ENCODE measurements at regions not wholly inside any gene's neighbourhood (a gene's known extent, or its start where the extent isn't known, plus 50 kb on each side); places are given as distances from the start of the nearest gene placed in this dataset.

DNA sequence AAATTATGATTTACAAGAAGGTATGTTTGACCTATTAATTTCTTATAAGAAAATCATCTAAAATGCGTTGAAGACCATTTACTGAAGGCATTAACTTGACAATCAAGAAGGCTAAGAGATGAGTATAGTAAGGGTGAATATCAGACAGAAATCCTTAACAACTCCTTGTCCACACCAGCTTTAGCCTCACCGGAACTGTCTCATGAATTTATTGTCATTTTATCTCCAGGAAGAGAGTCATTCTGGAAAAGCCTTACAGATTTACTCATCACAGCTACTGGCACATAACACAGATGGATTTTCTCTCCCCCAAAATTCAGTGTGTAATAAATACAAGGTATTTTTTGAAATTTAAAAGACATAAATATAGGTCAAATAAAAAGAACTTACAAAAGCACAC, 129.4 kb upstream of the LSM8 start:
- in situ Hi-C loops (cut with HindIII; ENCODE audit: low pct_unique_long_range_greater_than_20kb, low sequenced_read_pairs): no loop called here
- DNase-seq (ENCODE audit: low read depth): no peak

- no peak for DNase-seq (ENCODE audit: low read depth)
- in situ Hi-C loops (cut with HindIII; ENCODE audit: low pct_unique_long_range_greater_than_20kb, low sequenced_read_pairs): no loop called here
These were observed 128.3 kb upstream of the LSM8 start for GRCh38 chr7:118055647-118056046.

DNA sequence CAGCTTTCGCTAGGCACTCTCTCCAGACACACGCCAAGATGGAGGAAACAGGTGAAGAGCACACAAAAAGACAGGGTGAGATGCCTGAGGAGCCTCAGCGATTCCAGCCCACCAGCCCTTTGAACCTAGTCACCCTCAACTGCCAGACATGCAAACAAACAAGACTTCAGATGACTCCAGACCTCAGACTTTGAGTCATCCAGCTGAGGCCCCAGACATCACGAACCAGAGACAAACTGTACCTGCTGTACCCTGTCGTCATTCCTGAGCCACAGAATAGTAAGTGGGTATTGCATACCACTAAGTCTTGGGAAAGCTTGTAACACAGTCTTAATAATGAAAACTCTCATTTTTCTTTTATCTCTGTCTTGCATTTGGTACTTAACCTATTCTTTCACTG, 126.6 kb upstream of the LSM8 start:
- peak; percentile 24 for DNase-seq (ENCODE audit: low read depth)
- in situ Hi-C loops (cut with HindIII; ENCODE audit: low pct_unique_long_range_greater_than_20kb, low sequenced_read_pairs): no loop called here

GRCh38 chr7:118059209-118059608, 124.8 kb upstream of the LSM8 start:
- no peak for DNase-seq (ENCODE audit: low read depth)
- in situ Hi-C loops (cut with HindIII; ENCODE audit: low pct_unique_long_range_greater_than_20kb, low sequenced_read_pairs): no loop called here

DNA sequence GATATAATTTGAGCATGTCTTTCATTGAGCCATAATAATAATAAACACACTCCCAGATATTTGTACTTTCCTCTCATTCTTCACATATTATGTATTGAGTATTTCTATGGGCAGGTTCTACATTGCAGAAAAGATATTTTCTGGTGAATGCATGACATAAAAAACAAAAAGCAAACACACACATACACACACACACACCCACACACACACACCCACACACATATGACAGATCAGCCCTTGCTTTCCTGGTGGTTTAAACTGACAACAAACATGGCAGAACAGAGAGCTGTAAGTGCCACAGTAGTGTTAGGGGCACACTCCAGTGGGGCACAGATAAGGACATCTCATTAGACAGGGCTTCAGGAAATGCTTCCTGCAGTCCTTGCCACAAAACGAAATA, 123.3 kb upstream of the LSM8 start:
- in situ Hi-C loops (cut with HindIII; ENCODE audit: low pct_unique_long_range_greater_than_20kb, low sequenced_read_pairs): no loop called here
- DNase-seq (ENCODE audit: low read depth): no peak

DNA sequence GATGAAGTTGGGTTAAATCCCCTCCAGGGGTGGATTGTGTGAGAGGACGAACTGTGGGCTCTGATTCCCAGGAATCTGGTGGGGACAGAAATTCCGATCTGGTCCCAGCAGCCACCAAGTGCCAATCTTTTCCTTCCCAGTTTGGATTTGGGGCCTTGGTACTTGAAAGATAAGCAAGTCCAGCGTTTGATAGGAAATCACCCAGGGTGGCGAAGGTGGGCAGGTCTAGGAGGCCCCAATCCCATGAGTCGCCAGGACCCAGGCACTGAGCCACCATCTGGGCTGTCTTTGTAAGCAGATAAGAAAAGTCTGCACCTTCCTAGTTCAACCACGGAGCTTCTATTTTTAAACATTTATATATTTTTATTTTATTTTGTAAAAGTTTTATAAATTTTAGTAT, 122.6 kb upstream of the LSM8 start:
- in situ Hi-C loops (cut with HindIII; ENCODE audit: low pct_unique_long_range_greater_than_20kb, low sequenced_read_pairs): no loop called here

DNA sequence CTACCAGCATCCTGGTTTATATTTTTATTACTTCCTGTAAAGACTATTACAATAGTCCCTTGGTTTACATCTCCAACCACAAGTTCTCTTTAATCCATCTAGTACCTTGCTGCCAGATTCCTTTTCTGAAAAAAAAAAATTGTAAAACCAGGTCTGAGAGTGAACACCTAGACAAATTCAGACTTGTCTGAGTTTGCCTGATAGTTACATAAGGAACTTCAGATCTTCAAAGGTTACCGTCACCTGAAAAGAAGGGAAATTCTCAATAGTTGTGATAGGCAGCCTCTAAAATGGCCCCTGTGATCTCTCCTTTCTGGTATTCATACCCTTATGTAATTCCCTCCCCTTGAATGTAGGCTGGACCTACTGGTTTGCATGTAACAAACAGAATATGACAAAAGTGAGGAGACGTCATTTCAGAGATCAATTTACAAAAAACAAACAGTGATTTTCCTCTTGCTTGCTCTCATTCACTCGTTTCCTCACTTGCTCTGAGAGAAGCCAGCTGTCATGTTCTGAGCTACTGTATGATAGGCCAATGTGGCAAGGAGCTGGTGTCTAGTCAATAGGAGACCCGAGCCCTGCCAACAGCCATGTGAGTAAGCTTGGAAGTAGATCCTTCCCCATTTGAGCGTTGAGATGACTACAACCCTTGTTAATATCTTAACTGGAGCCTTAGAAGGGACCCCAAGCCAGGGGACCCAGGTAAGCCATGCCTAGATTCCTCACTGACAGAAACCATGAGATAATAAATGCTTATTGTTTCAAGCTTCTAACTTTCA, 110.9 kb upstream of the LSM8 start:
- in situ Hi-C loops (cut with HindIII; ENCODE audit: low pct_unique_long_range_greater_than_20kb, low sequenced_read_pairs): no loop called here
- no peak for DNase-seq (ENCODE audit: low read depth)

More for the DNA sequence above, 122.6 kb upstream of the LSM8 start:
- no peak for DNase-seq (ENCODE audit: low read depth)

- in situ Hi-C loops (cut with HindIII; ENCODE audit: low pct_unique_long_range_greater_than_20kb, low sequenced_read_pairs): no loop called here
- no peak for DNase-seq (ENCODE audit: low read depth)
These were observed 108.0 kb upstream of the LSM8 start for GRCh38 chr7:118075936-118076335.

DNA sequence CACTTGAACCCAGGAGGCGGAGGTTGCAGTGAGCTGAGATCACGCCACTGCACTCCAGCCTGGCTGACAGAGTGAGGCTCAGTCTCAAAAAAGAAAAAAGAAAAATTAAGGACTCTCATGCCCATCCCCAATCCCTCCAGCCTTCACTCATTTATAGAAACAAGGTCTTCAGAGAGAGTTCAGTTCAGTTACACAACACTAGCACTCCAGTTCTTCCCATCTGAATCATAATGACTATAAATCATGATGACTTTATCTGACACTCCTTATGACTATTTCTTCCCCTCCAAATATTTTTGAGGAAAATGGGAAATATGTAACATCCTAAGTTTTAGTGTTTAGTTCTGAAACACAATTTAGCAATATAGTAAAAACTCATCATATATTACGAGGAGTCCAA, 107.4 kb upstream of the LSM8 start:
- DNase-seq (ENCODE audit: low read depth): no peak
- in situ Hi-C loops (cut with HindIII; ENCODE audit: low pct_unique_long_range_greater_than_20kb, low sequenced_read_pairs): no loop called here

GRCh38 chr7:118078015-118078414, 105.9 kb upstream of the LSM8 start:
- in situ Hi-C loops (cut with HindIII; ENCODE audit: low pct_unique_long_range_greater_than_20kb, low sequenced_read_pairs): no loop called here
- no peak for DNase-seq (ENCODE audit: low read depth)

DNA sequence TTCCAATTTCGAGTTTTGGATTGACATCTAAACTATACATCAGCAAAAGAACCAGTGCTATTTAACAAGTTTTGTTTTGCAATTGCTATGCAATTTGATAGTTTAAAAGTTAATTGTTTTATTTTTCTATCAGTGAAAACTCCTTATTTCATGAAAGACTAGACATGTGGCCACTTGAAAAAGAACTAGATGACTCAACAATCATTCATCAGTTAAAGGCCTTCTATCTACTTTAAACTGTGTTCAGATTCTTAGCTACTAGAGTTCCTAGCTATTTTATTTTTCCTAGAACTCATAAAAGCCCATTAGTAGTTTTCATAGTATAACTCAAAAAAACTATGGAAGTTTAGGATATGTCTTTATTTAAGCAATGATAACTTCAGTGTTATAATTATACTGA, 104.6 kb upstream of the LSM8 start:
- no peak for DNase-seq (ENCODE audit: low read depth)
- in situ Hi-C loops (cut with HindIII; ENCODE audit: low pct_unique_long_range_greater_than_20kb, low sequenced_read_pairs): no loop called here

DNA sequence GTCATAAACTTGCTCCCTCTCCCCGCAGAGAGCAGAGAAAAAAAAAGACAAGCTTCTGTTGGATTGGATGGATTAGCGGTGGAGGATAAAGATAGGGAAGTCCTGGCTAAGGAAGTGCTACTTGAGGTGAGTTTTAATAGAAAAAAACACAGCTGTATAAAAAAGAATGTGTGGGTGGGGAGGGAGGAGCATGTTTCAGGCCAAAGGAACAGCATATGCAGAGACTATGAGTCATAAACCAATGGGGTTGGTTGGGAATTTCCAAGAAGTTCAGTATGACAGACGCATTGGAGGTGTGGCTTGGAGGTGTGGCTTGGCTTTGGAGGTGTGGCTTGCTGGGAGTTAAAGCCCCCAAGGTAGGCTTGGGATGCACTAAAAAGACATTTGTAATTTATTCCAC, 103.0 kb upstream of the LSM8 start:
- in situ Hi-C loops (cut with HindIII; ENCODE audit: low pct_unique_long_range_greater_than_20kb, low sequenced_read_pairs): no loop called here
- peak; percentile 87 for DNase-seq (ENCODE audit: low read depth)

DNA sequence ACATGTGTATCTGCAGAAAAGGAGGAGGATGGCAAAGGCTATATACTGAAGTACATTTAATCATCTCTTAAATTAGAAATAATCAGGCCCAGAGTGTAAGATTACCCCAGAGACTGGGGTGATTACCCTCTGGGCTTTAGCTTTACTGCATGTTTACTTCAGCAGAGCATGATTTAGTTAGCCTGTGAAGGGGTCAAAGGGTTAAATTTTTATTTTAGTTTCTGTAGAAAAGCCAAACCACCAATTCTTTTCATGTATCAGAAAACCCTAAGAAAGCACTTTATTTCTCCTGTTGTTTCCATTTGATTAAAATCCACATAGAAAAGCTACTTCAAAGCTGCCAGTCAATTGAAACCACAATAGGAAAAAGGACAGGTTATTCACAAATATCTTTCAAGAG, 101.5 kb upstream of the LSM8 start:
- in situ Hi-C loops (cut with HindIII; ENCODE audit: low pct_unique_long_range_greater_than_20kb, low sequenced_read_pairs): no loop called here
- DNase-seq (ENCODE audit: low read depth): no peak

DNA sequence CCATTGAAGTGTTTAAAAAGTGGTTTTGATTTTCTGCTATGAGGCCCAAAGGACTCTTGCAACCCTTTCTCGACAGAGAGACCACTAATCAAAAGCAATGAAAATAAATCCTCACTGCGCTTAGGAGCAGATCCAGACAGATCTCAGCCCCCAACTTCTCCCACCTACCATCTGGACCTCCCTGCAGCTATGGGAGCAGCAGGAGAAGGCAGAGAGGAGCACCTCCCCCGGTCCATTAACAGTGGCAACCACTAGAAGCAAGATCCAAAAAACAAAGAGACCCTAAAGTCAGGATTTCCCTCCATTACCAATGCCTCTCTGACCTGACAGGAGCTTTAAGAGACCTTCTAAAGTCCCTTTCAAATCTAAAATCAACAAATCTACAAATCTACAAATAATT, 99.0 kb upstream of the LSM8 start:
- in situ Hi-C loops (cut with HindIII; ENCODE audit: low pct_unique_long_range_greater_than_20kb, low sequenced_read_pairs): no loop called here
- DNase-seq (ENCODE audit: low read depth): no peak

DNA sequence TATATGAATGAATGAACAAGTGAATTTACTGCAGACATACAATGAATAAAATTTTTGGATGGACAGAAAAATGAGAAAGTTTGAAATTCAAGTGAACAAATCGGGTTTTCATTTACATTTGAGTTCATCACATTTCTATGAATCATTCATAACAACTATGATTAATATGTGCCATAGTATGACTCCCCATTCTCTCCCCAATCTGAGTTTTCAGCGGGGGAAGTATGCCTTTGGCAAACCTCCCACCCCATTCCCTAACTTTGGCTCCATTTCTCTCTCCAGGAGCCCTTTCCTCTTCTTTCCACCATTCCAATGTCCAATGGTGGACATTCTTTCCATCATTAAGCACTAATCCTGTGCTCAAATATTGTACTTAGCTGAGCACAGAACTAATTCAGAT, 96.8 kb upstream of the LSM8 start:
- DNase-seq (ENCODE audit: low read depth): no peak
- in situ Hi-C loops (cut with HindIII; ENCODE audit: low pct_unique_long_range_greater_than_20kb, low sequenced_read_pairs): no loop called here

- no peak for DNase-seq (ENCODE audit: low read depth)
- in situ Hi-C loops (cut with HindIII; ENCODE audit: low pct_unique_long_range_greater_than_20kb, low sequenced_read_pairs): no loop called here
These were observed 89.9 kb upstream of the LSM8 start for GRCh38 chr7:118094044-118094443.

- in situ Hi-C loops (cut with HindIII; ENCODE audit: low pct_unique_long_range_greater_than_20kb, low sequenced_read_pairs): no loop called here
- peak; percentile 24 for DNase-seq (ENCODE audit: low read depth)
These were observed 79.0 kb upstream of the LSM8 start for GRCh38 chr7:118104812-118105441.

DNA sequence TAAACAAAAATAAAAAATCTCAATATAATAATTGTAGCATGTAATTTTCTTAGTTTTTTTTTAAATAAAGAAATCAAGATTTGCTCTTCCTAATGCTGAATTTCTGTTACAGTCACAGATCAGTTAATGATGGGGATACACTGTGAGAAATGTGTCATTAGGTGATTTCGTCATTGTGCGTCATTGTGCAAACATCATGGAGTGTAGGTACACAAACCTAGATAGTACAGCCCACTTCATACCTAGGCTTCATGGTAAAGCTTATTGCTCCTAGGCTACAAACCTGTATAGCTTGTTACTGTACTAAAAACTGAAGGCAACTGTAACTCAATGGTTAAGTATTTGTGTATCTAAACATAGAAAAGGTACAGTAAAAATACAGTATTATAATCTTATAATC, 74.4 kb upstream of the LSM8 start:
- DNase-seq (ENCODE audit: low read depth): no peak

GRCh38 chr7:118110178-118110925, 73.6 kb upstream of the LSM8 start:
- in situ Hi-C loops (cut with HindIII; ENCODE audit: low pct_unique_long_range_greater_than_20kb, low sequenced_read_pairs): no loop called here

More for the DNA sequence above, 74.4 kb upstream of the LSM8 start:
- in situ Hi-C loops (cut with HindIII; ENCODE audit: low pct_unique_long_range_greater_than_20kb, low sequenced_read_pairs): no loop called here

More at GRCh38 chr7:118110178-118110925, 73.6 kb upstream of the LSM8 start:
- no peak for DNase-seq (ENCODE audit: low read depth)
